ENCODE measurements at regions not wholly inside any gene's neighbourhood (a gene's known extent, or its start where the extent isn't known, plus 50 kb on each side); places are given as distances from the start of the nearest gene placed in this dataset.

GRCh38 chr17:13721705-13722104 lies 120.0 kb upstream of the HS3ST3A1 start:
- no peaks in the 10 kb centered on the region for H3F3A ChIP-seq (replicated peaks; ENCODE audit: low read depth)
- no peak overlapping the region for H3K4me3 ChIP-seq
- ATAC-seq (no peak), DNase-seq (ENCODE audit: low spot score) (no peak)
- no peak overlapping the region for H2AFZ ChIP-seq
- no peak overlapping the region for H3K4me3 Mint-ChIP-seq
- no peaks in the 10 kb centered on the region for H3K36me3 ChIP-seq (ENCODE audit: insufficient read depth)
- H3K27me3 ChIP-seq (ENCODE audit: insufficient read depth) = no peaks in the 10 kb centered on the region
- H3K4me1 ChIP-seq (ENCODE audit: insufficient read depth) = no peaks in the 10 kb centered on the region
- no peaks in the 10 kb centered on the region for H3K9me2 ChIP-seq (ENCODE audit: insufficient read depth)
- no peaks in the 10 kb centered on the region for H3K79me2 ChIP-seq (replicated peaks; ENCODE audit: insufficient read depth)
- no peaks in the 10 kb centered on the region for H3K4me1 Mint-ChIP-seq
- TF ChIP-seq ZNF331 (CRISPR knock-in tag; IDR thresholded peaks at IDR 0.05; ENCODE audit: low read depth) (no peak), CREB1 (CRISPR knock-in tag; IDR thresholded peaks at IDR 0.05; ENCODE audit: low read depth) (no peak), JUNB (IDR thresholded peaks at IDR 0.05; ENCODE audit: unreplicated experiment) (no peak), ZNF114 (CRISPR knock-in tag; IDR thresholded peaks at IDR 0.05) (no peak), CTCF (conservative IDR thresholded peaks at IDR 0.05; ENCODE audit: low read depth in 2 of 2) (no peak), ETS1 (IDR thresholded peaks at IDR 0.05) (no peak), EZH2 (IDR thresholded peaks at IDR 0.05; ENCODE audit: low read depth, unreplicated experiment) (no peak)
- no peaks in the 10 kb centered on the region; the same call in 2 of the 3 replicates for H3K9me3 Mint-ChIP-seq
- no peak overlapping the region for H3K27ac Mint-ChIP-seq
- H3K27ac ChIP-seq (ENCODE audit: low read depth) = no peak overlapping the region
- H4K20me1 ChIP-seq (replicated peaks; ENCODE audit: insufficient read depth) = no peaks in the 10 kb centered on the region
- H3K4me2 ChIP-seq = no peak overlapping the region
- H3K36me3 Mint-ChIP-seq (ENCODE audit: low read depth) = no peaks in the 10 kb centered on the region
- no peaks in the 10 kb centered on the region for H3K27me3 Mint-ChIP-seq (ENCODE audit: insufficient read depth, low read depth, poor library complexity)

GRCh38 chr17:13725288-13725990 lies 123.7 kb upstream of the HS3ST3A1 start:
- DNase-seq (ENCODE audit: low spot score) (no peak), ATAC-seq (no peak)
- no peaks in the 10 kb centered on the region for H3K4me1 Mint-ChIP-seq
- H3K27me3 Mint-ChIP-seq (ENCODE audit: insufficient read depth, low read depth, poor library complexity) = no peaks in the 10 kb centered on the region
- no peak overlapping the region for H3K4me3 Mint-ChIP-seq
- no peaks in the 10 kb centered on the region for H3K4me1 ChIP-seq (ENCODE audit: insufficient read depth)
- no peak overlapping the region for H3K27ac ChIP-seq (ENCODE audit: low read depth)
- H3F3A ChIP-seq (replicated peaks; ENCODE audit: low read depth) = no peaks in the 10 kb centered on the region
- no peaks in the 10 kb centered on the region; the same call in 2 of the 3 replicates for H3K36me3 Mint-ChIP-seq (ENCODE audit: low read depth)
- H3K79me2 ChIP-seq (replicated peaks; ENCODE audit: insufficient read depth) = no peaks in the 10 kb centered on the region
- no peak overlapping the region for H3K4me2 ChIP-seq
- H3K9me2 ChIP-seq (ENCODE audit: insufficient read depth) = 0 out of 2 replicates have a peak, but pooled peaks cover 2% of the 10 kb centered on the region
- no peaks in the 10 kb centered on the region; the same call in 2 of the 3 replicates for H3K9me3 Mint-ChIP-seq
- no peaks in the 10 kb centered on the region for H4K20me1 ChIP-seq (replicated peaks; ENCODE audit: insufficient read depth)
- H3K4me3 ChIP-seq = no peak overlapping the region
- peak overlapping the region; percentile 59; the same call in 1 of the 2 replicates for H2AFZ ChIP-seq
- H3K36me3 ChIP-seq (ENCODE audit: insufficient read depth) = no peaks in the 10 kb centered on the region
- no peaks in the 10 kb centered on the region for H3K27me3 ChIP-seq (ENCODE audit: insufficient read depth)
- no peak overlapping the region for H3K27ac Mint-ChIP-seq
- no peak for TF ChIP-seq EZH2phosphoT487 (IDR thresholded peaks at IDR 0.05; ENCODE audit: unreplicated experiment)
- no peak for TF ChIP-seq JUNB (IDR thresholded peaks at IDR 0.05; ENCODE audit: unreplicated experiment)
- no peak for TF ChIP-seq STAT1 (IDR thresholded peaks at IDR 0.05; ENCODE audit: unreplicated experiment)
- no peak for TF ChIP-seq ZNF114 (CRISPR knock-in tag; IDR thresholded peaks at IDR 0.05)
- no peak for TF ChIP-seq NANOG (IDR thresholded peaks at IDR 0.05; ENCODE audit: borderline replicate concordance)
- TF ChIP-seq POLR2AphosphoS5 (IDR thresholded peaks at IDR 0.05; ENCODE audit: low read depth) = no peak
- no peak for TF ChIP-seq ZNF462 (CRISPR knock-in tag; IDR thresholded peaks at IDR 0.05)
- no peak for TF ChIP-seq CREB1 (CRISPR knock-in tag; IDR thresholded peaks at IDR 0.05; ENCODE audit: low read depth)
- TF ChIP-seq ZNF331 (CRISPR knock-in tag; IDR thresholded peaks at IDR 0.05; ENCODE audit: low read depth) = no peak

Data from GM23338 (cell line).